ENCODE measurements at regions not wholly inside any gene's neighbourhood (a gene's known extent, or its start where the extent isn't known, plus 50 kb on each side); places are given as distances from the start of the nearest gene placed in this dataset.

DNA sequence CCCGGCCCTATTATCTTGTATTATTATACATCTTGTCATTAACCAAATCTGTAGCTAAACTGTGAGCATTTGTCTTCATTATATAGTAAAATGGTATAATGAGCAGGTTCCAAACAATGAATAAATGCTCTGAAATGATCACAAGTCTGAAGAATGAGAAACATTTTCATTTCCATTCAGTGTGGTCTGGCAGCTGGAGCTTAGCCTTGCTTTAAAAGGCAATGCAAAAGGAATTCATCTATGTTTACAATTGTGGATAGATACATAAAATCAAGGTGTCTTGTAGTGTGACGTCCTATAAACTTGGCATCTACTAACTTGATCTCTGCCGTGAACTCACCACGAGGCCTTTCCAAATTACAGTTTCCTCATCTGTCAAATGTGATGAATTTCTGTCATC, 168.3 kb downstream of the RMST start:
- no peaks in the 10 kb centered on the region for H3K27me3 ChIP-seq (ENCODE audit: control insufficient read depth, low read length)
- no peak overlapping the region for H3K27ac ChIP-seq (ENCODE audit: low read depth, low read length)
- no peak overlapping the region for H3K4me3 ChIP-seq (ENCODE audit: low read length)
- H3F3A ChIP-seq (ENCODE audit: control insufficient read depth, insufficient read depth), result no peaks in the 10 kb centered on the region
- no peaks in the 10 kb centered on the region for H4K20me1 ChIP-seq (ENCODE audit: control insufficient read depth, insufficient read depth, low read depth, low read length)
- H3K36me3 ChIP-seq (ENCODE audit: control insufficient read depth, low read length), result no peaks in the 10 kb centered on the region
- H3K4me2 ChIP-seq (ENCODE audit: low read length), result no peak overlapping the region
- TF ChIP-seq EZH2phosphoT487 (IDR thresholded peaks at IDR 0.05; ENCODE audit: borderline replicate concordance, low read length), result no peak
- TF ChIP-seq, protein P1, sequence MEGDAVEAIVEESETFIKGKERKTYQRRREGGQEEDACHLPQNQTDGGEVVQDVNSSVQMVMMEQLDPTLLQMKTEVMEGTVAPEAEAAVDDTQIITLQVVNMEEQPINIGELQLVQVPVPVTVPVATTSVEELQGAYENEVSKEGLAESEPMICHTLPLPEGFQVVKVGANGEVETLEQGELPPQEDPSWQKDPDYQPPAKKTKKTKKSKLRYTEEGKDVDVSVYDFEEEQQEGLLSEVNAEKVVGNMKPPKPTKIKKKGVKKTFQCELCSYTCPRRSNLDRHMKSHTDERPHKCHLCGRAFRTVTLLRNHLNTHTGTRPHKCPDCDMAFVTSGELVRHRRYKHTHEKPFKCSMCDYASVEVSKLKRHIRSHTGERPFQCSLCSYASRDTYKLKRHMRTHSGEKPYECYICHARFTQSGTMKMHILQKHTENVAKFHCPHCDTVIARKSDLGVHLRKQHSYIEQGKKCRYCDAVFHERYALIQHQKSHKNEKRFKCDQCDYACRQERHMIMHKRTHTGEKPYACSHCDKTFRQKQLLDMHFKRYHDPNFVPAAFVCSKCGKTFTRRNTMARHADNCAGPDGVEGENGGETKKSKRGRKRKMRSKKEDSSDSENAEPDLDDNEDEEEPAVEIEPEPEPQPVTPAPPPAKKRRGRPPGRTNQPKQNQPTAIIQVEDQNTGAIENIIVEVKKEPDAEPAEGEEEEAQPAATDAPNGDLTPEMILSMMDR (IDR thresholded peaks at IDR 0.05; ENCODE audit: low read depth, low read length, poor library complexity, severe bottlenecking), result no peak
- H3K9me2 ChIP-seq (replicated peaks; ENCODE audit: control insufficient read depth, low read length), result no peaks in the 10 kb centered on the region
- H3K4me1 ChIP-seq (ENCODE audit: control insufficient read depth, low read length), result no peaks in the 10 kb centered on the region
- no peaks in the 10 kb centered on the region for H3K79me2 ChIP-seq (ENCODE audit: control insufficient read depth, low read length)
- H3K9me3 ChIP-seq (ENCODE audit: control insufficient read depth, insufficient read depth, low read length), result no peaks in the 10 kb centered on the region

DNA sequence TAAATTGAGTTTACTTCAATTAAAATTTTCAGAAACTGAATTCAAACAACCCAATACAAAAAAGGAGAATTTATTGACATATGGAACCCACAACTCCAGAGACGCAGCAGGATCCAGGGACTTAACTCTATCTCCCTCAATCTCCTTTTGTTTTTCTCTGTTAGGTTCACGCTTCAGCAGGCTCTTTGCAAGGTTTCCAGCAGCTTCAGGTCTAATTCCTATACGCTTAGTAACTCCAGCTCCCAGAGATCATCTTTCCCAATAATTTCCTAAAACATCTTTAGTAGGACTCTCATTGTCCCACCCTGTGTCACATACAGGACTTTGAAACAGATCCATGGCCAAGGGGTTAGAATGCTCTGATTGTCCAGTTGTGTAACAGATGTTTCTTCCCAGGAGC, 175.2 kb downstream of the RMST start:
- Histone ChIP-seq H3K9me2 (replicated peaks; ENCODE audit: control insufficient read depth, low read length) (no peaks in the 10 kb centered on the region), H3K27ac (ENCODE audit: low read depth, low read length) (no peak overlapping the region), H3F3A (ENCODE audit: control insufficient read depth, insufficient read depth) (no peaks in the 10 kb centered on the region), H3K36me3 (ENCODE audit: control insufficient read depth, low read length) (no peaks in the 10 kb centered on the region), H4K20me1 (ENCODE audit: control insufficient read depth, insufficient read depth, low read depth, low read length) (no peaks in the 10 kb centered on the region), H3K79me2 (ENCODE audit: control insufficient read depth, low read length) (no peaks in the 10 kb centered on the region), H3K27me3 (ENCODE audit: control insufficient read depth, low read length) (no peaks in the 10 kb centered on the region), H3K4me3 (ENCODE audit: low read length) (no peak overlapping the region), H3K9me3 (ENCODE audit: control insufficient read depth, insufficient read depth, low read length) (no peaks in the 10 kb centered on the region), H3K4me1 (ENCODE audit: control insufficient read depth, low read length) (no peaks in the 10 kb centered on the region), H3K4me2 (ENCODE audit: low read length) (no peak overlapping the region)
- no peak for TF ChIP-seq EZH2phosphoT487 (IDR thresholded peaks at IDR 0.05; ENCODE audit: borderline replicate concordance, low read length)
- TF ChIP-seq, protein P1 (IDR thresholded peaks at IDR 0.05; ENCODE audit: low read depth, low read length, poor library complexity, severe bottlenecking), result no peak

DNA sequence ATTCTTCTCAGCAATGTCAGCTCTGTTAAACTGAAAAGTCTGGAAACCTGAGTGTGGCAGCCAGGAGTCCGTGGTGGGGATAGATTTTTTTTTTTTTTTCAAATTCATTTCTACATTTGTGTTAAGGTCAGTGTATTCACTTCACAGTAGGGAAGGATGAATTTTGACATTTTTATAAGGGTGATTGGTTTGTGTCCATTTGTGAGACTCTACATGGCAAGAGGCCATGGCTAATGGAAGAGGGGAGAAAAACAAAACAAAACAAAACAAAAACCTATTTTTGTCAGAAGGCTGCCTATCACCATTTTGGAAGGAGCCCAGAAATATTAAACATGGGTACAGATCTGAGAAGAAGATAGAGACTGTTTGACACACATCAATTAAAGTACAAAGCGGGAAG, 176.1 kb downstream of the RMST start:
- H3F3A ChIP-seq (ENCODE audit: control insufficient read depth, insufficient read depth), result no peaks in the 10 kb centered on the region
- no peak for TF ChIP-seq EZH2phosphoT487 (IDR thresholded peaks at IDR 0.05; ENCODE audit: borderline replicate concordance, low read length)
- TF ChIP-seq, protein P1 (IDR thresholded peaks at IDR 0.05; ENCODE audit: low read depth, low read length, poor library complexity, severe bottlenecking), result no peak
- H3K27me3 ChIP-seq (ENCODE audit: control insufficient read depth, low read length), result no peaks in the 10 kb centered on the region
- no peaks in the 10 kb centered on the region for H3K9me3 ChIP-seq (ENCODE audit: control insufficient read depth, insufficient read depth, low read length)
- no peaks in the 10 kb centered on the region for H3K36me3 ChIP-seq (ENCODE audit: control insufficient read depth, low read length)
- no peak overlapping the region for H3K4me2 ChIP-seq (ENCODE audit: low read length)
- H3K4me3 ChIP-seq (ENCODE audit: low read length), result no peak overlapping the region
- H3K27ac ChIP-seq (ENCODE audit: low read depth, low read length), result no peak overlapping the region
- no peaks in the 10 kb centered on the region for H4K20me1 ChIP-seq (ENCODE audit: control insufficient read depth, insufficient read depth, low read depth, low read length)
- no peaks in the 10 kb centered on the region for H3K4me1 ChIP-seq (ENCODE audit: control insufficient read depth, low read length)
- H3K79me2 ChIP-seq (ENCODE audit: control insufficient read depth, low read length), result no peaks in the 10 kb centered on the region
- no peaks in the 10 kb centered on the region for H3K9me2 ChIP-seq (replicated peaks; ENCODE audit: control insufficient read depth, low read length)

DNA sequence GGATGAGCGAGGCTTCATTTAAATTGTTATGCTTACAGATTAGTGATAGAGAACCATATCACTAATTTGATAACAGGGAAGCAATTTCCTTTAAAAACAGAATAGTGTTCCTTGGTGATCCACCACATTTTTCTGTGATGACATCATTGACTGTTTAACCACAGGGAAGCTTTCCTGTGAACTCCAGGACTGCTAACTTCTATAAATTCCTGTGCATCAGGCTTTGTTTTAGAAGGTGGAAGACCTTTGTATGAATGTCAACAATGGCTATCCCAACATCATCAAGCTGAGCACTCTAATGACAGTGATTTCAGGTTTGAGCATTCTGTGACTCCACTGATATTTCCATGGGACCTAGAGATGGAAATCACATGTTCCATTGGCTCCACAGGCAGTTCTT, 177.1 kb downstream of the RMST start:
- no peak overlapping the region for H3K4me3 ChIP-seq (ENCODE audit: low read length)

More for the DNA sequence above, 177.1 kb downstream of the RMST start:
- no peak overlapping the region for H3K27ac ChIP-seq (ENCODE audit: low read depth, low read length)
- TF ChIP-seq, protein P1 (IDR thresholded peaks at IDR 0.05; ENCODE audit: low read depth, low read length, poor library complexity, severe bottlenecking), result no peak
- TF ChIP-seq EZH2phosphoT487 (IDR thresholded peaks at IDR 0.05; ENCODE audit: borderline replicate concordance, low read length), result no peak
- no peaks in the 10 kb centered on the region for H3K9me3 ChIP-seq (ENCODE audit: control insufficient read depth, insufficient read depth, low read length)
- H3K27me3 ChIP-seq (ENCODE audit: control insufficient read depth, low read length), result no peaks in the 10 kb centered on the region
- H3K4me2 ChIP-seq (ENCODE audit: low read length), result no peak overlapping the region
- H4K20me1 ChIP-seq (ENCODE audit: control insufficient read depth, insufficient read depth, low read depth, low read length), result no peaks in the 10 kb centered on the region
- no peaks in the 10 kb centered on the region for H3K4me1 ChIP-seq (ENCODE audit: control insufficient read depth, low read length)
- no peaks in the 10 kb centered on the region for H3F3A ChIP-seq (ENCODE audit: control insufficient read depth, insufficient read depth)
- no peaks in the 10 kb centered on the region for H3K9me2 ChIP-seq (replicated peaks; ENCODE audit: control insufficient read depth, low read length)
- H3K36me3 ChIP-seq (ENCODE audit: control insufficient read depth, low read length), result no peaks in the 10 kb centered on the region
- no peaks in the 10 kb centered on the region for H3K79me2 ChIP-seq (ENCODE audit: control insufficient read depth, low read length)

Measured in DOHH2 (cell line).